Mesendoderm (in vitro differentiated cells): ENCODE measurements at regions not wholly inside any gene's neighbourhood (a gene's known extent, or its start where the extent isn't known, plus 50 kb on each side); places are given as distances from the start of the nearest gene placed in this dataset.

Experiments used
- DNase-seq: peaks from one replicate; pipeline ENCODE4 v3.0.0; 2013
- H2AK5ac ChIP-seq: 2 replicates; pipeline ENCODE4 v1.6.1; 2013; ENCODE audit warnings: low read length, inconsistent platforms
- H2BK120ac ChIP-seq: 2 replicates; pipeline ENCODE4 v1.6.1; 2013; ENCODE audit warnings: low read depth, mild to moderate bottlenecking, low read length, moderate library complexity, mixed read lengths
- H2BK15ac ChIP-seq: replicated peaks from 2 replicates; pipeline ENCODE4 v1.6.1; 2013; ENCODE audit warnings: low read depth, mild to moderate bottlenecking, moderate library complexity
- H2BK5ac ChIP-seq: 2 replicates; pipeline ENCODE4 v1.6.1; 2013; ENCODE audit warnings: low read length, inconsistent platforms
- H3K18ac ChIP-seq: 2 replicates; pipeline ENCODE4 v1.6.1; 2013; ENCODE audit warnings: mild to moderate bottlenecking, low read length, mixed read lengths
- H3K23ac ChIP-seq: one replicate; pipeline ENCODE4 v1.6.1; 2013; ENCODE audit warnings: low read length
- H3K27ac ChIP-seq: 2 replicates; pipeline ENCODE4 v1.5.1; 2013; ENCODE audit warnings: low read depth, mild to moderate bottlenecking, inconsistent platforms, low read length, moderate library complexity
- H3K27me3 ChIP-seq: 2 replicates; pipeline ENCODE4 v1.6.1; 2013; ENCODE audit warnings: low read length, control low read depth, mild to moderate bottlenecking, inconsistent platforms; ENCODE audit not compliant: insufficient read depth, poor library complexity
- H3K36me3 ChIP-seq: 2 replicates; pipeline ENCODE4 v1.6.1; 2013; ENCODE audit warnings: low read length, inconsistent platforms; ENCODE audit not compliant: control insufficient read depth, insufficient read depth
- H3K4ac ChIP-seq: one replicate; pipeline ENCODE4 v1.6.1; 2013; ENCODE audit warnings: low read depth, mild to moderate bottlenecking, low read length, moderate library complexity
- H3K4me1 ChIP-seq: 2 replicates; pipeline ENCODE4 v1.6.1; 2013; ENCODE audit warnings: low read depth, low read length, inconsistent platforms; ENCODE audit not compliant: control insufficient read depth
- H3K4me2 ChIP-seq: 2 replicates; pipeline ENCODE4 v1.6.1; 2013; ENCODE audit warnings: low read length
- H3K4me3 ChIP-seq: 2 replicates; pipeline ENCODE4 v1.5.1; 2013; ENCODE audit warnings: mild to moderate bottlenecking, low read length
- H3K56ac ChIP-seq: one replicate; pipeline ENCODE4 v1.6.1; 2013; ENCODE audit warnings: low read length
- H3K79me1 ChIP-seq: 2 replicates; pipeline ENCODE4 v1.6.1; 2013; ENCODE audit warnings: low read length, inconsistent platforms
- H3K79me2 ChIP-seq: 2 replicates; pipeline ENCODE4 v1.6.1; 2013; ENCODE audit warnings: mild to moderate bottlenecking, low read length; ENCODE audit not compliant: control insufficient read depth, insufficient read depth
- H3K9ac ChIP-seq: 2 replicates; pipeline ENCODE4 v1.6.1; 2013; ENCODE audit warnings: low read length, inconsistent platforms
- H4K5ac ChIP-seq: one replicate; pipeline ENCODE4 v1.6.1; 2013; ENCODE audit warnings: low read length
- H4K8ac ChIP-seq: one replicate; pipeline ENCODE4 v1.6.1; 2013; ENCODE audit warnings: low read depth, mild to moderate bottlenecking, control low read depth, low read length, moderate library complexity
- WGBS: extraction: QIAGEN DNeasy Blood & Tissue Kit; methylation state at CpG from one replicate; pipeline ENCODE4 v1.1.7; 2013; ENCODE audit warnings: low lambda C conversion rate, missing lambda C conversion rate; ENCODE audit not compliant: insufficient coverage; ENCODE audit errors: extremely low coverage; 5-methylcytosine and 5-hydroxymethylcytosine counted together

GRCh38 chr3:127395663-127396355 is 108.0 kb upstream of the PRR20G start:
- H3K4ac ChIP-seq: no peak overlapping the region
- peak; percentile 81 for DNase-seq
- no CpG with 5 or more reads among the region's 9 CpGs for WGBS
- H2AK5ac ChIP-seq: no peak overlapping the region
- no peak overlapping the region for H2BK5ac ChIP-seq
- H3K23ac ChIP-seq: no peak overlapping the region
- H3K27me3 ChIP-seq: no peaks in the 10 kb centered on the region
- H3K36me3 ChIP-seq: no peaks in the 10 kb centered on the region
- no peak overlapping the region for H3K4me3 ChIP-seq
- no peaks in the 10 kb centered on the region for H3K79me2 ChIP-seq
- no peak overlapping the region for H4K8ac ChIP-seq
- H3K27ac ChIP-seq: no peak overlapping the region
- H2BK15ac ChIP-seq: no peak overlapping the region
- H3K18ac ChIP-seq: no peak overlapping the region
- H3K9ac ChIP-seq: no peak overlapping the region
- H3K4me1 ChIP-seq: peaks cover 9% of the 10 kb centered on the region
- no peak overlapping the region for H3K4me2 ChIP-seq
- H2BK120ac ChIP-seq: no peak overlapping the region
- no peak overlapping the region for H3K56ac ChIP-seq
- no peaks in the 10 kb centered on the region for H3K79me1 ChIP-seq
- H4K5ac ChIP-seq: no peak overlapping the region

DNA sequence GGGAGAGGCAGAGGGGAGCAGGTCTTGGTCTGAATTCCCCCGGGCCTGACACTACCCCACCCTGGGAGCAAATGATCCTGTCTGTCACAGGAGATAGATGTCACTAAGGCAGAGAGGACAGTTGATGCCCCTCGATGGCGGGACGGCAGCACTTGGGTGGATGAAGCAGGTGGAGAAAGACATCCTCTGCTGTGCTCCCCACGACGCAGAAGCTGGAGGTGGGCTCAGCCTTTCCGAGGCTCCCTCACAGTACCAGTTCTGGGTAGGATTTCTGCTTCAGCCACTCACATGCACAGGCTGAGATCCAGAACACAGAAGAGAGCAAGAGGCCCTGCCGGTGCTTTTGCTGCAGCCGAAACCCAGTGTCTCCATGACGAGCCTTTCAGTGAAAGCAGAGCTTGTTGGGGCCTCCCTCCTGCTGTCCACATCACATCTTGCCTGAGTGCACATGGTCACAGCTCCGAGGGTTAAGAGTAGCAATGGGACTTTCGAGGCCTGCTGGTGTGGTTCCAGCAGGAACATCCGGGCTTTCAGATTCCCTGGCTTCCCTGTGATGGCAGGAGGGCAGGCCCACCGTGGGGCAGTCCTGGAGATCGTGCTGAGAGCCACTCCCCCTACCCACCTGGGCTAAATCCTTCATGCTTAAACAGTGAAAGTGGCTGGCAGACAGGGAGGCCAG is 107.3 kb upstream of the PRR20G start:
- Histone ChIP-seq H3K4me2 (no peak overlapping the region), H2BK5ac (no peak overlapping the region), H3K9ac (no peak overlapping the region), H3K27ac (no peak overlapping the region), H4K5ac (no peak overlapping the region), H2BK15ac (no peak overlapping the region), H3K4me3 (no peak overlapping the region), H3K18ac (no peak overlapping the region), H3K27me3 (no peaks in the 10 kb centered on the region), H3K56ac (no peak overlapping the region), H3K23ac (no peak overlapping the region), H2BK120ac (no peak overlapping the region), H3K4me1 (peaks cover 9% of the 10 kb centered on the region), H3K4ac (no peak overlapping the region), H3K36me3 (no peaks in the 10 kb centered on the region), H3K79me1 (no peaks in the 10 kb centered on the region), H2AK5ac (no peak overlapping the region), H4K8ac (no peak overlapping the region), H3K79me2 (no peaks in the 10 kb centered on the region)
- no CpG with 5 or more reads among the region's 15 CpGs for WGBS
- no peak for DNase-seq

- H2BK15ac ChIP-seq: no peak overlapping the region
- no peaks in the 10 kb centered on the region for H3K36me3 ChIP-seq
- no CpG with 5 or more reads among the region's 4 CpGs for WGBS
- no peaks in the 10 kb centered on the region for H3K79me2 ChIP-seq
- H3K27me3 ChIP-seq: no peaks in the 10 kb centered on the region
- no peak overlapping the region for H3K9ac ChIP-seq
- H3K27ac ChIP-seq: no peak overlapping the region
- H3K4me2 ChIP-seq: no peak overlapping the region
- no peak overlapping the region for H4K8ac ChIP-seq
- no peak overlapping the region for H3K18ac ChIP-seq
- no peak overlapping the region for H2BK120ac ChIP-seq
- no peak overlapping the region for H4K5ac ChIP-seq
- no peak overlapping the region for H3K4ac ChIP-seq
- no peak overlapping the region for H3K23ac ChIP-seq
- no peaks in the 10 kb centered on the region for H3K79me1 ChIP-seq
- H3K4me1 ChIP-seq: peaks cover 9% of the 10 kb centered on the region
- no peak overlapping the region for H2AK5ac ChIP-seq
- DNase-seq: no peak
- no peak overlapping the region for H3K56ac ChIP-seq
- H2BK5ac ChIP-seq: no peak overlapping the region
- no peak overlapping the region for H3K4me3 ChIP-seq
These were observed 106.2 kb upstream of the PRR20G start for GRCh38 chr3:127394031-127394430.

GRCh38 chr3:127393131-127393820 is 105.4 kb upstream of the PRR20G start:
- H2BK15ac ChIP-seq: no peak overlapping the region
- no CpG with 5 or more reads among the region's 5 CpGs for whole genome bisulfite sequencing

DNA sequence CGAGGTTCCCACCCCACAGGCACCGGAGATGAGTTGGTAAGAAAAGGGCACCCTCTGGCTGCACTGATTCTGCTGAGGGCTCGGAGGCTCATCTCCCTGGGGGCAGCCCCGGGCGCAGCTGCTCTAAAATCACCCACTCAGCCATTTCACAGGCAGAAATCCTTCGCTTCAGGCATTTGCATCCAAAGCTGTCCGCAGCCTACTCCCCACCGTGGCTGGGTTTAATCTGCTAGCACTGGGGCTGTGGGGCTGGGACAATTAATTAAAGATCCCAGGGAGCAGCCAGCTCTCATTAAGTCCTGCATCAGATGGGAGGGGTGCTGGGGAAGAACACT is 104.3 kb upstream of the PRR20G start:
- no peak overlapping the region for H3K4ac ChIP-seq
- no peak overlapping the region for H3K4me3 ChIP-seq
- no peak overlapping the region for H4K8ac ChIP-seq
- no peaks in the 10 kb centered on the region for H3K27me3 ChIP-seq
- H3K56ac ChIP-seq: no peak overlapping the region
- H2BK120ac ChIP-seq: no peak overlapping the region
- peaks cover 9% of the 10 kb centered on the region for H3K4me1 ChIP-seq
- H3K9ac ChIP-seq: no peak overlapping the region
- H3K23ac ChIP-seq: no peak overlapping the region
- H3K79me2 ChIP-seq: no peaks in the 10 kb centered on the region
- WGBS: no CpG with 5 or more reads among the region's 8 CpGs
- H2BK15ac ChIP-seq: no peak overlapping the region
- H3K4me2 ChIP-seq: no peak overlapping the region
- DNase-seq: no peak
- no peak overlapping the region for H3K18ac ChIP-seq
- H3K79me1 ChIP-seq: no peaks in the 10 kb centered on the region
- no peak overlapping the region for H3K27ac ChIP-seq
- H4K5ac ChIP-seq: no peak overlapping the region
- H3K36me3 ChIP-seq: no peaks in the 10 kb centered on the region
- H2AK5ac ChIP-seq: no peak overlapping the region
- H2BK5ac ChIP-seq: no peak overlapping the region

More at GRCh38 chr3:127393131-127393820, 105.4 kb upstream of the PRR20G start:
- peaks cover 9% of the 10 kb centered on the region for H3K4me1 ChIP-seq
- no peak overlapping the region for H3K4ac ChIP-seq
- H3K27ac ChIP-seq: no peak overlapping the region
- no peak for DNase-seq
- no peak overlapping the region for H4K5ac ChIP-seq
- no peak overlapping the region for H3K18ac ChIP-seq
- H4K8ac ChIP-seq: no peak overlapping the region
- no peaks in the 10 kb centered on the region for H3K36me3 ChIP-seq
- no peaks in the 10 kb centered on the region for H3K27me3 ChIP-seq
- no peak overlapping the region for H3K9ac ChIP-seq
- H3K79me1 ChIP-seq: no peaks in the 10 kb centered on the region
- no peak overlapping the region for H3K23ac ChIP-seq
- H3K4me3 ChIP-seq: no peak overlapping the region
- no peaks in the 10 kb centered on the region for H3K79me2 ChIP-seq
- no peak overlapping the region for H2BK5ac ChIP-seq
- no peak overlapping the region for H3K4me2 ChIP-seq
- no peak overlapping the region for H2AK5ac ChIP-seq
- no peak overlapping the region for H2BK120ac ChIP-seq
- H3K56ac ChIP-seq: no peak overlapping the region
